ENCODE measurements at regions not wholly inside any gene's neighbourhood (a gene's known extent, or its start where the extent isn't known, plus 50 kb on each side); places are given as distances from the start of the nearest gene placed in this dataset.
"Not testable (repeated sequence)": the region's sequence is repeated elsewhere in the genome, so short reads cannot be mapped to it uniquely, and the experiment has no call there.

- DNase-seq, result no peak
Observed at GRCh38 chr3:161602475-161602874, 105.9 kb downstream of the OTOL1 start.

DNA sequence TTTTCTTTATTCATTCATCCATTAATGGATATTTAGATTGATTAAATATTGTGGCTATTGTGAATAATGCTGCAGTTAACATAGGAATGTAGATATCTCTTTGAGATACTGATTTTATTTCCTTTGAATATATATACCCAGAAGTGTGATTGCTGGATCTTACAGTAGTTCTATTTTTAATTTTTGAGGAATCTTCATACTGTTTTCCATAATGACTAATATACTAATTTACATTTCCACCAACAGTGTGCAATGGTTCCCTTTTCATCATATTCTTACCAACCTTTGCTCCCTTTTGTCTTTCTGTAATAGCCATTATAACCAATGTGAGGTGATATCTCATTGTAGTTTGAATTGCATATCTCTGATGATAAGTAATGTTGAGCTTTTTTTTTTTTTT lies 106.3 kb downstream of the OTOL1 start:
- DNase-seq, result no peak

- DNase-seq, result no peak
Observed at GRCh38 chr3:161607056-161607455, 110.4 kb downstream of the OTOL1 start.

GRCh38 chr3:161619351-161619750 lies 122.7 kb downstream of the OTOL1 start:
- no peak for DNase-seq

- DNase-seq, result no peak
Observed at GRCh38 chr3:161630794-161631193, 134.2 kb downstream of the OTOL1 start.

- DNase-seq, result no peak
Observed at GRCh38 chr3:161631536-161631935, 134.9 kb downstream of the OTOL1 start.

- no peak for DNase-seq
Observed at GRCh38 chr3:161637559-161637958, 141.0 kb downstream of the OTOL1 start.

DNA sequence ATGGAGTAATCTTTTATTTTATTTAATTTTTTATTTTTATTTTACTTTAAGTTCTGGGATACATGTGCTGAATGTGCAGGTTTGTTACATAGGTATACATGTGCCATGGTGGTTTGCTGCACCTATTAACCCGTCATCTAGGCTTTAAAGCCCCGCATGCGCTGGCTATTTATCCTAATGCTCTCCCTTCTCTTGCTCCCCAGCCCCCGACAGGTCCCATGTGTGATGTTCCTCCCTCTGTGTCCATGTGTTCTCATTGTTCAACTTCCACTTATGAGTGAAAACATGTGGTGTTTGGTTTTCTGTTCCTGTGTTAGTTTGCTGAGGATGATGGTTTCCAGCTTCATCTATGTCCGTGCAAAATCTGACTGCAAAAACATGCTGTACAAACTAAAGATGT lies 142.5 kb downstream of the OTOL1 start:
- not testable (repeated sequence) for DNase-seq

DNA sequence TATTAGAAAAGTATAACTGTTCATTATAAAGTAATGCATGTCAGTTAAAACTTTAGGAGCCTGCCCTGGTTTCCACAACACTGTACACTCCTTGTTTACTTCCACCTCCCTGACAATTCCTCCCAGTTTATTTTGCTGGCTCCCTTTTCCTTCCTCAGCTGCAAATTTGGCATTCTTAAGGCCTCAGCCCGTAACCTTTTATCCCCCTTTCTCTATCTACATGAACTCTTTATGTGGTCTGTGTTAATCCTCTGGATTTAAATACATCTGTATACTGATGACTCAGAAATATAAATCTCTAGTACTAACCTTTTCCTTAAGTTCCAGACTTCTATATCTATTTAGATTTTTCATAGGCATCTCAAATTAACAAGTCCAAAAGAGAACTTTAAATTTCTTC lies 143.6 kb downstream of the OTOL1 start:
- DNase-seq, result no peak

DNA sequence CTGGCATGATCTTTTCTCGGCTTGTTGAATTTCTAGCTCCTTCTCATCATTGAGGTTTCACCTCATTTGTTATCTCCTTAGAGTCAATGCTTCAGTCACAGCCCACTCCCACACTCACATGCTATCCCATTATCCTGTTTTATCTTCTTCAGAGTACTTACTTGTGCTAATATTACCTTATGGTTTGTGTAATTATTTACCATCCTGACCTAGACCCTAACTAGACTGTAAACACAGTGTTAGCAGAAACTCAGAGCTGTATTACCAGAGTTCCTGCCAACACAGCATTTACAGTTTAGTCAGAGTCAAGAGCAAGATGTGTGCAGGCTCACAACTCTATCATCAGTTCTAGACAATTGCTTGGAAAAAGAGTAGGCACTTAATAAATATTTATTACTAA lies 144.7 kb downstream of the OTOL1 start:
- DNase-seq, result no peak

- DNase-seq, result no peak
Observed at GRCh38 chr3:161644891-161645635, 148.5 kb downstream of the OTOL1 start.

GRCh38 chr3:161647936-161648470 lies 151.4 kb downstream of the OTOL1 start:
- no peak for DNase-seq

DNA sequence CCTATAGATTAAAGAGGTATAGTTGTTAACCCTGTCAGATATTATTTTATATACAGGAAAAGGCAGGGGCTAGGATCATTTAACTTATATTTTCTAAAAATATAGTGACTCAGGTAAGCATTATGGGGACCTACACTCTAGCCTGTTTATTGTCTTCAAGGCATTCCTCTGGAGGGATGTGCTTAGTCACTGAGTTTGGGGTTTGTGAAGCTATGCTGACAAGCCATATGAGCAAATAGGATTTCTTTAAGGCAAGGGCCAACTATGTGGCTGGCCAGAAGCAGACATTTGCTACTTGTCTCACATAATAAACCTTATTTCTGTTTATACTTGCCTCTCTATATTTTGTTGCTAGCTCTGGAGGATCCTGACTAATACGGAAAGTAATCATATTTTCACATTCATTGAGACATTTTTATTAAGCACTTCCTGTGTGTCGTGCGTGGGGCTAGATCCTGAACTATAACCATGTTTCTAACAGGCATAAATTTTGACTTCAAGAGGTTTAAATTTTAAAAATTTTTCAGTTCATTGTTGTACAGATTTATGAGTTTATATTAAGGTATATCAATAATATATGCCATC lies 153.4 kb downstream of the OTOL1 start:
- DNase-seq, result no peak

DNA sequence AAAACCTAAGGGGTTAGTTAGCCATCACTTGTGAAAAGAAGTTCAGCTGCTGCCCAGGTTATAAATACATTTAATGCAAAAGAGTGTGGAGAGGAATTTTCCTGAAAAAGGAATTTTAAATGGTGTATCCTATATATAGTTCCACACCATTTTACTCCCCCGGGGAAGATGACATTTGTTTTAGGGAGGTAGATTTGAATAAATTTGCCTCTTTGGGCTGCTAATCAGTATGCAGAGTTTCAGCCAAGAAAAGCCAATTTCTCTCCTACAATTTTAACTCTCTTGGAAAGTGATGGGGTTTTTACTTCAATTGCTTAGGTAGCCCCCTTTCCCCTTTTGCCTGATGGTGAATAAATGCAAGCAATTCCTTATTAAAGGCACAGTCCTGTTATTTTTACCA lies 161.2 kb downstream of the OTOL1 start:
- DNase-seq, result no peak

DNA sequence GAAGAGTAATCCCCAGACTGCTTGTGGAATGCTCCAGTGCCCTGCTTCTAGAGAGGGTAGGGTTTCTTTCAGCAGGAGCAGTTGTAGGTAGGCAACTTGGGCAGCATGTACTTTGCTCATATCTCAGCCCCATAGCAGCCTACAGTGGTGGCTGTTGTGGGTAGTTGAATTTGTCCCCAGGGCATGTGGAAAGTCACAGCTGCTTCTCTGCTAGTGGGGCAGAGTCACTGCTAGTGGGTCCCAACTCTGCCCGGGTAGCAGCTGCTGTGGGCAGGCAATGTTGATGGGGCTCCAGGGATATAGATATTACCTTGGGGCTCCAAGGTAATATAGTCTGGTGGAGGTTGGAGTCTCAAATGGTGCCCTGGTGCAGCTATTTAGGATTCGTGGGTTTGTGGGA lies 174.5 kb downstream of the OTOL1 start:
- DNase-seq, result no peak

DNA sequence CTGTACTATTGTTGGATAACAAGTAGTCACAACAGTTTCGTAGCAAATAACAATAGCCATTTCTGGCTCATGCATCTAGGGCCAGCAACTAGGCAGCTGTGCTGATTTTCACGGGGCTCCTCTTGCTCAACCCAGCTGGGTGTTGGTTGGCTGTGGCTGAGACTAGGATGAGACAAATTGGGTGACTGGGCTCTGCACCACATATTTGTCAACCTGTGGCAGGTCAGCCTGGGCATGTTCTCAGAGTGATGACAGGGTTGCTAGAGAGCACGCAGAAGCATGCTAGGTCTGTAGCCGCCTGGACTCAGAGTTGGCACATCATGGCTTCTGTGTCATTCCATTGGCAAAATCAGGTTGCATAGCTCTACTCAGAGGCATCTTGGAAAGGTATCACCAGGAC lies 175.9 kb downstream of the OTOL1 start:
- no peak for DNase-seq

- no peak for DNase-seq
Observed at GRCh38 chr3:161673866-161674265, 177.3 kb downstream of the OTOL1 start.

DNA sequence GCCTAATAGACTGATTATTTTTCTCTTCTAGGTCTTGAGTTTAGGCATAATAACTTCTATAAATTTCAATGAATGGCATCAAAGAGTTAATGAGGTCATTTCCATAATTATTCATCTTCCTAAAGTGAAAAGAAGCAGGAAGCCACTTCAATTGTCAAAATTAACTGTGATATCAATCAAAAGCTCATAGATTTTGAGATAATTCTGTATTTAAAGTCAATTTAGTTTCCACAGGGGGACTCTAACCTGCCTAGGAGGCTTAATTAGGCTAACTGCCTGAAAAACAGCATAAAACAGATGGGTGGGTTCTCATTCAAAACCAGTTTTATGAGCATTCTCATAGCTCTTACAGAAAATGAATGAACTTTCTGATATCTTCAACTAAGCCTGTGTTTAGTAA lies 177.8 kb downstream of the OTOL1 start:
- DNase-seq, result no peak

DNA sequence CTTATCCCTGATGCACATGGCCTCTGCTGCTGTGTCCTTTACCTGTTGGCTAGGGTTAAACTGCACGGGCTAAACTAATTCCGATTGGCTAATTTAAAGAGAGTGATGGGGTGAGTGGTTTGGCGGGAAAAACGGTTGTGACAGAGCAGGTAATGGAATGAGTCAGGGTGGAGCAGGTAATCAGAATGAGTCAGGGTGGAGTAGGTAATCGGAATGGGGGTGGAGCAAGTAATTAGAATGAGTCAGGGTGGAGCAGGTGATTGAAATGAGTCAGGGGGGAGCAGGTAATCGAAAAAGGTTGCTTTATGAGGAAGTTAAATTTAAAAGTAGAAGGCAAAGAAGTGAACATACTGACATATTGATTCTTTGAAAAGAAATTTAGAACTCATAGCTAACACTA lies 185.2 kb downstream of the OTOL1 start:
- DNase-seq, result not testable (repeated sequence)

GRCh38 chr3:161682715-161683114 lies 186.1 kb downstream of the OTOL1 start:
- DNase-seq, result no peak

GRCh38 chr3:161689584-161690298 lies 193.1 kb downstream of the OTOL1 start:
- no peak for DNase-seq

DNA sequence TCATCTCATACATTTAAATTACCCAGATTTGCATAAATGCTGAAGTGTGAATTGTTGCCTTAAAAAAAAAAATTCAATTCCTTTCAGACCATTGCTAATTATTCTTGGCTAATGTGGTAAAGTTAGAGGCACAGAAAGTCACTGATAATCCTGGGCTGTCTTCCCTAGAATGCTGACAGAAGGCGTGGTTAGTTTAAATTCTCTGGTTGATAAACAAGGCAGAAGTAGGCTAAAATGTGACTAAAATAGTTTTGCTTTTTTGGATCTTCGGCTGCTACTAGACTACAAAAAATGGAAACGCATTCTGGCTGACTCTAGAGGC lies 193.7 kb downstream of the OTOL1 start:
- no peak for DNase-seq

DNA sequence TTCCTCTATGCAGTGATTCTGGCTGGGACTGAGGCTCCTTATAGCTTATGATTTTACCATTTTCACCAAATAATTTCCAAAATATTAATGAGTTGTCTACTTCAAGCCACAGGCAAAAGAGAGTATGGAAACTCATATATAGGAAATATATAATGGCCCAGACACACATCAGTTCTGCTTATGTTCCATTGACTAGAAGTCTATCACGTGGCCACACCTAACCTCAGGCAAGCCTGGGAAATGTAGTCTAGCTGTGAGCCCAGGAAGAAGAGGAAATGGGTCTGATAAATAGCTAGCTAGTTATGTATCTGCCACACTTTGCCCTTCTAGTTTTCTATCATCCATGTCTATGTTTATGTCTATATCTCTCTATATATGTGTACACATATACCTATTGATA lies 195.1 kb downstream of the OTOL1 start:
- no peak for DNase-seq

Measured in DMS79 (cell line).